ENCODE measurements at regions not wholly inside any gene's neighbourhood (a gene's known extent, or its start where the extent isn't known, plus 50 kb on each side); places are given as distances from the start of the nearest gene placed in this dataset.

- DNase-seq (ENCODE audit: low spot score, unreplicated experiment), result no peak
- TF ChIP-seq, protein P1, sequence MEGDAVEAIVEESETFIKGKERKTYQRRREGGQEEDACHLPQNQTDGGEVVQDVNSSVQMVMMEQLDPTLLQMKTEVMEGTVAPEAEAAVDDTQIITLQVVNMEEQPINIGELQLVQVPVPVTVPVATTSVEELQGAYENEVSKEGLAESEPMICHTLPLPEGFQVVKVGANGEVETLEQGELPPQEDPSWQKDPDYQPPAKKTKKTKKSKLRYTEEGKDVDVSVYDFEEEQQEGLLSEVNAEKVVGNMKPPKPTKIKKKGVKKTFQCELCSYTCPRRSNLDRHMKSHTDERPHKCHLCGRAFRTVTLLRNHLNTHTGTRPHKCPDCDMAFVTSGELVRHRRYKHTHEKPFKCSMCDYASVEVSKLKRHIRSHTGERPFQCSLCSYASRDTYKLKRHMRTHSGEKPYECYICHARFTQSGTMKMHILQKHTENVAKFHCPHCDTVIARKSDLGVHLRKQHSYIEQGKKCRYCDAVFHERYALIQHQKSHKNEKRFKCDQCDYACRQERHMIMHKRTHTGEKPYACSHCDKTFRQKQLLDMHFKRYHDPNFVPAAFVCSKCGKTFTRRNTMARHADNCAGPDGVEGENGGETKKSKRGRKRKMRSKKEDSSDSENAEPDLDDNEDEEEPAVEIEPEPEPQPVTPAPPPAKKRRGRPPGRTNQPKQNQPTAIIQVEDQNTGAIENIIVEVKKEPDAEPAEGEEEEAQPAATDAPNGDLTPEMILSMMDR (IDR thresholded peaks at IDR 0.05; ENCODE audit: unreplicated experiment), result no peak
- no peaks in the 10 kb centered on the region for H3K27me3 Mint-ChIP-seq
- no peak overlapping the region for H3K4me3 Mint-ChIP-seq (ENCODE audit: low read depth)
- H3K4me1 Mint-ChIP-seq (ENCODE audit: low read depth), result no peaks in the 10 kb centered on the region
- H3K9me3 Mint-ChIP-seq (ENCODE audit: low read depth), result no peaks in the 10 kb centered on the region
- no peak overlapping the region for H3K27ac Mint-ChIP-seq
- peaks cover 9% of the 10 kb centered on the region for H3K36me3 Mint-ChIP-seq (ENCODE audit: insufficient read depth)
Measured at GRCh38 chr6:126103993-126104392, 117.7 kb downstream of the TRMT11 start.

DNA sequence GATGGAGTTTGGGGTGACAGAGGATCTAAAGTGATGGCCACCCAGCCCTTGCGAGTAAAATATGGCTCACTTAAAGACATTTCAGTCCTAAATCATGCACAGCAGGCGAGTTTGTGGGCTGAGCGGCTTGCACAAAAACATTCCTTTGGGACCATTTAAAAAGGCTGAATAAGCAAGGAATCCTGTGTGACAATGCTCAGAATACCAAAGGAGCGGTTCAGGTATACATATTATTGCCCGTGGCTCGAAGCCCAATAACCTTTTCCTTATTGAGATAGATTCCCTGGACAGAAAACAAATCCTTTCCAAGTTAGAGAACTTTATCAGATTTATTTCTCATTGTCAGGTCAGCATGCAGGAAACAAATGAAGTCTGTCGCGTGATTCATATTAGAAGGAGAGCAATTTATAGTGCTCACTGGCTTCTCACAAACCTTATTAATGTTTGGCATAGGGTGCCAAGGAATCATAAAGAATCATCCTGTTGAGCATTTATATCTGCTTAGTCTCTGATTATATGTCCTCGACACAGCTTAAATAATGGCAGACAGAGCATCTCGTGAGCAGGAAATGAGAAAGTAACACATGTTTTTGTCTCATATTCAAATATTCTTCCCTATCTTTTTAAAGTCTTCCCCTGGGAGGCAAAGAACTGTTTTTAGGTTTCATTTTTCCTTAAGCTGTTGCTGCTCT, 121.3 kb downstream of the TRMT11 start:
- no peak overlapping the region for H3K4me3 Mint-ChIP-seq (ENCODE audit: low read depth)
- peaks cover 5% of the 10 kb centered on the region for H3K36me3 Mint-ChIP-seq (ENCODE audit: insufficient read depth)
- H3K27me3 Mint-ChIP-seq, result no peaks in the 10 kb centered on the region
- DNase-seq (ENCODE audit: low spot score, unreplicated experiment), result no peak
- TF ChIP-seq, protein P1 (IDR thresholded peaks at IDR 0.05; ENCODE audit: unreplicated experiment), result no peak
- no peak overlapping the region for H3K27ac Mint-ChIP-seq
- H3K4me1 Mint-ChIP-seq (ENCODE audit: low read depth), result no peaks in the 10 kb centered on the region
- no peaks in the 10 kb centered on the region for H3K9me3 Mint-ChIP-seq (ENCODE audit: low read depth)

DNA sequence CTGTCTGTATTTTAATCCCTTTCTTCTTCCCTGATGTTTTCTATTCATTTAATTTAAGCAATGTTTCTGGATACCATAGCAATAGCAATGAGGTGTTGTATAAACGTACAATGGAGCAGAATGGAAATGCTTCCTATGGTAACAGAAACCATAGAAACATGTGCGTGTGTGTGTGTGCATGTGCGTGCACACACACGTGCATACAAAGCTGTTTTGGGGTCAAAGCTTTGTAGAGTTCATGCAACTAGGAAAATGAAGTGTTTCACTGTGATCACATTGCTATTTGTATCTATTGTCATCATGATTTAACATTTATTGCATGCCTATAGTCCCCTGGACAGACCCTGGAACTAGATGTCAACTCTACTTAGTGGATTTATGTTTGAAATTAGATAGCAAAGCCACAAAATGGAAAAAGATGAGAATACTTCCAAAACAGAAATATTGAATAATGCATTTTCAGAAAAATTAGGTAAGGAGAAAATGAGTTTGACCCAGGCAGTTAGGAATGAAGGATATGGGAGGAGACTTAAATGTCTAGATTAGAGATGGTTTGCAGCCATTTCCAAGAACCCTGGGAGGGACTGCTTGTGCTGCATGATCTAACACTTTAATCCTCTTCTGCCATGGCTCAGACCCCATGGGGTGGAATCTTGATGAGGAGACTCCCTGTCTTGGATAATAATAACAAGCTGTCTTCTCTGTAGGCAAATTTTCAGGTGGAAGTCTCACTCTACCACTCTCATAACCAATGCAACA, 124.4 kb downstream of the TRMT11 start:
- Mint-ChIP-seq H3K27me3 (no peaks in the 10 kb centered on the region), H3K4me1 (ENCODE audit: low read depth) (no peaks in the 10 kb centered on the region), H3K27ac (no peak overlapping the region), H3K9me3 (ENCODE audit: low read depth) (no peaks in the 10 kb centered on the region), H3K4me3 (ENCODE audit: low read depth) (no peak overlapping the region), H3K36me3 (ENCODE audit: insufficient read depth) (no peaks in the 10 kb centered on the region)
- TF ChIP-seq, protein P1 (IDR thresholded peaks at IDR 0.05; ENCODE audit: unreplicated experiment), result no peak
- no peak for DNase-seq (ENCODE audit: low spot score, unreplicated experiment)

GRCh38 chr6:126111327-126111726, 125.0 kb downstream of the TRMT11 start:
- TF ChIP-seq, protein P1 (IDR thresholded peaks at IDR 0.05; ENCODE audit: unreplicated experiment), result no peak
- H3K27ac Mint-ChIP-seq, result no peak overlapping the region
- no peak for DNase-seq (ENCODE audit: low spot score, unreplicated experiment)

DNA sequence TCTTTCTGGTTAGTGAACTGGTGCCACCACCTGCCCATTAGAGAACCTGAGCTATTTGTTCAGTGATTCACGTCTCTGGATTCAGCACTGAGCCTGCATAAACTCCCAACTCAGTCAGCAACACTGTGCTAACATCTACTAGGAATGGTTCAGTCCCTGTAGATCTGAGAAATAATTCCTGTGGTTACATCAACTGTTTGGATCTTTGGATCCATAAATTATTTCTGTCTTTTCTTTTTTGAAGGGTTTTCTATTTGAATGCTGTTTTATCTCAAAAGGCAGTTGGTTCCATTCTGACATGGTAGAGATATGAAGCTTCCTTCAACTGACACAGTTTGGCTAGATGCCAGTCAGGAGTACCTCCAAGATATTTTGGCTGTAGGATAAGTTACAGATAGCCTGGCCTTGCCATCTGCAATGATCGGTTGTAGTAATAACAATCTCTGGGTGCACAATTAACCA, 125.9 kb downstream of the TRMT11 start:
- Mint-ChIP-seq H3K4me3 (ENCODE audit: low read depth) (no peak overlapping the region), H3K4me1 (ENCODE audit: low read depth) (no peaks in the 10 kb centered on the region), H3K9me3 (ENCODE audit: low read depth) (no peaks in the 10 kb centered on the region), H3K27me3 (no peaks in the 10 kb centered on the region), H3K36me3 (ENCODE audit: insufficient read depth) (no peaks in the 10 kb centered on the region), H3K27ac (no peak overlapping the region)
- no peak for DNase-seq (ENCODE audit: low spot score, unreplicated experiment)
- TF ChIP-seq, protein P1 (IDR thresholded peaks at IDR 0.05; ENCODE audit: unreplicated experiment), result no peak

More at GRCh38 chr6:126111327-126111726, 125.0 kb downstream of the TRMT11 start:
- H3K27me3 Mint-ChIP-seq, result no peaks in the 10 kb centered on the region
- no peaks in the 10 kb centered on the region for H3K9me3 Mint-ChIP-seq (ENCODE audit: low read depth)
- H3K4me1 Mint-ChIP-seq (ENCODE audit: low read depth), result no peaks in the 10 kb centered on the region
- no peak overlapping the region for H3K4me3 Mint-ChIP-seq (ENCODE audit: low read depth)
- H3K36me3 Mint-ChIP-seq (ENCODE audit: insufficient read depth), result no peaks in the 10 kb centered on the region

Measured in progenitor cell of endocrine pancreas (in vitro differentiated cells).